PFSK-1 (cell line): ENCODE measurements at regions not wholly inside any gene's neighbourhood (a gene's known extent, or its start where the extent isn't known, plus 50 kb on each side); places are given as distances from the start of the nearest gene placed in this dataset.

ENCODE experiments used
- POLR2AphosphoS5 ChIP-seq: IDR thresholded peaks from 2 replicates; pipeline ENCODE4 v1.6.1; 2012; ENCODE audit warnings: low read depth, mild to moderate bottlenecking, control low read depth, low read length, moderate library complexity
- REST ChIP-seq, 2 experiments: IDR thresholded peaks; 2 replicates each; pipeline versions ENCODE4 v1.6.1 to v1.8.0; 2011 to 2012; ENCODE audit warnings: low read depth in 2 of 2, low read length in 2 of 2, control low read depth in 1 of 2, inconsistent platforms in 1 of 2, mild to moderate bottlenecking in 1 of 2, moderate library complexity in 1 of 2; ENCODE audit not compliant: insufficient read depth in 1 of 2

- no peak for TF ChIP-seq POLR2AphosphoS5
- TF ChIP-seq REST (IDR thresholded peaks at IDR 0.05; ENCODE audit: insufficient read depth in 1 of 2, low read depth in 2 of 2, low read length in 2 of 2): no peak
Observed at GRCh38 chr12:29008786-29009185, 140.3 kb upstream of the FAR2 start.
